ENCODE measurements at regions not wholly inside any gene's neighbourhood (a gene's known extent, or its start where the extent isn't known, plus 50 kb on each side); places are given as distances from the start of the nearest gene placed in this dataset.
"Not testable (repeated sequence)": the region's sequence is repeated elsewhere in the genome, so short reads cannot be mapped to it uniquely, and the experiment has no call there.

- Histone ChIP-seq H3K36me3 (ENCODE audit: control insufficient read depth, low read depth, low read length) (no peaks in the 10 kb centered on the region), H3K27ac (ENCODE audit: low read length) (no peak overlapping the region), H3K9ac (ENCODE audit: low read length) (no peak overlapping the region), H3K4me1 (ENCODE audit: control insufficient read depth, low read depth, low read length) (no peaks in the 10 kb centered on the region), H3K9me3 (ENCODE audit: control insufficient read depth, low read depth, low read length) (no peaks in the 10 kb centered on the region), H3K27me3 (ENCODE audit: control insufficient read depth, insufficient read depth, low read length) (no peaks in the 10 kb centered on the region), H3K4me3 (ENCODE audit: low read length) (no peak overlapping the region)
Observed at GRCh38 chr13:59320021-59320420, 843.7 kb downstream of the DIAPH3 start.

- H3K9me3 ChIP-seq (ENCODE audit: control insufficient read depth, low read depth, low read length); H3K4me1 ChIP-seq (ENCODE audit: control insufficient read depth, low read depth, low read length); H3K27me3 ChIP-seq (ENCODE audit: control insufficient read depth, insufficient read depth, low read length); H3K27ac ChIP-seq (ENCODE audit: low read length); H3K9ac ChIP-seq (ENCODE audit: low read length); H3K4me3 ChIP-seq (ENCODE audit: low read length); H3K36me3 ChIP-seq (ENCODE audit: control insufficient read depth, low read depth, low read length): not testable (repeated sequence)
Observed at GRCh38 chr13:59324401-59324800, 839.3 kb downstream of the DIAPH3 start.

GRCh38 chr13:59326717-59327116 lies 837.0 kb downstream of the DIAPH3 start:
- H3K27ac ChIP-seq (ENCODE audit: low read length), result no peak overlapping the region
- H3K4me3 ChIP-seq (ENCODE audit: low read length), result no peak overlapping the region
- no peaks in the 10 kb centered on the region for H3K27me3 ChIP-seq (ENCODE audit: control insufficient read depth, insufficient read depth, low read length)
- no peaks in the 10 kb centered on the region for H3K4me1 ChIP-seq (ENCODE audit: control insufficient read depth, low read depth, low read length)
- H3K36me3 ChIP-seq (ENCODE audit: control insufficient read depth, low read depth, low read length), result no peaks in the 10 kb centered on the region
- H3K9ac ChIP-seq (ENCODE audit: low read length), result no peak overlapping the region
- no peaks in the 10 kb centered on the region for H3K9me3 ChIP-seq (ENCODE audit: control insufficient read depth, low read depth, low read length)

- Histone ChIP-seq H3K27me3 (ENCODE audit: control insufficient read depth, insufficient read depth, low read length) (no peaks in the 10 kb centered on the region), H3K9me3 (ENCODE audit: control insufficient read depth, low read depth, low read length) (no peaks in the 10 kb centered on the region), H3K27ac (ENCODE audit: low read length) (no peak overlapping the region), H3K4me3 (ENCODE audit: low read length) (no peak overlapping the region), H3K9ac (ENCODE audit: low read length) (no peak overlapping the region), H3K4me1 (ENCODE audit: control insufficient read depth, low read depth, low read length) (no peaks in the 10 kb centered on the region), H3K36me3 (ENCODE audit: control insufficient read depth, low read depth, low read length) (no peaks in the 10 kb centered on the region)
Observed at GRCh38 chr13:59330764-59331163, 833.0 kb downstream of the DIAPH3 start.

- Histone ChIP-seq H3K9ac (ENCODE audit: low read length) (no peak overlapping the region), H3K27ac (ENCODE audit: low read length) (no peak overlapping the region)
Observed at GRCh38 chr13:59332966-59333365, 830.8 kb downstream of the DIAPH3 start.

GRCh38 chr13:59337070-59337469 lies 826.7 kb downstream of the DIAPH3 start:
- Histone ChIP-seq H3K4me3 (ENCODE audit: low read length) (no peak overlapping the region), H3K4me1 (ENCODE audit: control insufficient read depth, low read depth, low read length) (no peaks in the 10 kb centered on the region), H3K36me3 (ENCODE audit: control insufficient read depth, low read depth, low read length) (no peaks in the 10 kb centered on the region), H3K9me3 (ENCODE audit: control insufficient read depth, low read depth, low read length) (no peaks in the 10 kb centered on the region), H3K27me3 (ENCODE audit: control insufficient read depth, insufficient read depth, low read length) (no peaks in the 10 kb centered on the region), H3K9ac (ENCODE audit: low read length) (no peak overlapping the region), H3K27ac (ENCODE audit: low read length) (no peak overlapping the region)

More at GRCh38 chr13:59332966-59333365, 830.8 kb downstream of the DIAPH3 start:
- no peaks in the 10 kb centered on the region for H3K36me3 ChIP-seq (ENCODE audit: control insufficient read depth, low read depth, low read length)
- H3K27me3 ChIP-seq (ENCODE audit: control insufficient read depth, insufficient read depth, low read length), result no peaks in the 10 kb centered on the region
- H3K4me1 ChIP-seq (ENCODE audit: control insufficient read depth, low read depth, low read length), result no peaks in the 10 kb centered on the region
- H3K9me3 ChIP-seq (ENCODE audit: control insufficient read depth, low read depth, low read length), result no peaks in the 10 kb centered on the region
- no peak overlapping the region for H3K4me3 ChIP-seq (ENCODE audit: low read length)

GRCh38 chr13:59340151-59340550 lies 823.6 kb downstream of the DIAPH3 start:
- H3K4me1 ChIP-seq (ENCODE audit: control insufficient read depth, low read depth, low read length), result no peaks in the 10 kb centered on the region
- H3K27ac ChIP-seq (ENCODE audit: low read length), result no peak overlapping the region
- no peaks in the 10 kb centered on the region for H3K36me3 ChIP-seq (ENCODE audit: control insufficient read depth, low read depth, low read length)
- no peak overlapping the region for H3K4me3 ChIP-seq (ENCODE audit: low read length)
- H3K27me3 ChIP-seq (ENCODE audit: control insufficient read depth, insufficient read depth, low read length), result no peaks in the 10 kb centered on the region
- no peaks in the 10 kb centered on the region for H3K9me3 ChIP-seq (ENCODE audit: control insufficient read depth, low read depth, low read length)
- H3K9ac ChIP-seq (ENCODE audit: low read length), result no peak overlapping the region

GRCh38 chr13:59340581-59340980 lies 823.1 kb downstream of the DIAPH3 start:
- no peak overlapping the region for H3K9ac ChIP-seq (ENCODE audit: low read length)
- no peaks in the 10 kb centered on the region for H3K4me1 ChIP-seq (ENCODE audit: control insufficient read depth, low read depth, low read length)
- H3K36me3 ChIP-seq (ENCODE audit: control insufficient read depth, low read depth, low read length), result no peaks in the 10 kb centered on the region
- no peaks in the 10 kb centered on the region for H3K27me3 ChIP-seq (ENCODE audit: control insufficient read depth, insufficient read depth, low read length)
- H3K27ac ChIP-seq (ENCODE audit: low read length), result no peak overlapping the region
- H3K4me3 ChIP-seq (ENCODE audit: low read length), result no peak overlapping the region
- no peaks in the 10 kb centered on the region for H3K9me3 ChIP-seq (ENCODE audit: control insufficient read depth, low read depth, low read length)

- Histone ChIP-seq H3K27me3 (ENCODE audit: control insufficient read depth, insufficient read depth, low read length) (no peaks in the 10 kb centered on the region), H3K36me3 (ENCODE audit: control insufficient read depth, low read depth, low read length) (no peaks in the 10 kb centered on the region), H3K27ac (ENCODE audit: low read length) (no peak overlapping the region)
Observed at GRCh38 chr13:59342400-59342799, 821.3 kb downstream of the DIAPH3 start.

GRCh38 chr13:59343132-59343531 lies 820.6 kb downstream of the DIAPH3 start:
- H3K36me3 ChIP-seq (ENCODE audit: control insufficient read depth, low read depth, low read length), result no peaks in the 10 kb centered on the region
- no peaks in the 10 kb centered on the region for H3K9me3 ChIP-seq (ENCODE audit: control insufficient read depth, low read depth, low read length)
- no peak overlapping the region for H3K4me3 ChIP-seq (ENCODE audit: low read length)
- H3K4me1 ChIP-seq (ENCODE audit: control insufficient read depth, low read depth, low read length), result no peaks in the 10 kb centered on the region
- no peak overlapping the region for H3K27ac ChIP-seq (ENCODE audit: low read length)
- H3K9ac ChIP-seq (ENCODE audit: low read length), result no peak overlapping the region
- H3K27me3 ChIP-seq (ENCODE audit: control insufficient read depth, insufficient read depth, low read length), result no peaks in the 10 kb centered on the region

More at GRCh38 chr13:59342400-59342799, 821.3 kb downstream of the DIAPH3 start:
- H3K4me3 ChIP-seq (ENCODE audit: low read length), result no peak overlapping the region
- H3K4me1 ChIP-seq (ENCODE audit: control insufficient read depth, low read depth, low read length), result no peaks in the 10 kb centered on the region
- H3K9me3 ChIP-seq (ENCODE audit: control insufficient read depth, low read depth, low read length), result no peaks in the 10 kb centered on the region
- H3K9ac ChIP-seq (ENCODE audit: low read length), result no peak overlapping the region

- Histone ChIP-seq H3K4me3 (ENCODE audit: low read length) (no peak overlapping the region), H3K27ac (ENCODE audit: low read length) (no peak overlapping the region), H3K9me3 (ENCODE audit: control insufficient read depth, low read depth, low read length) (no peaks in the 10 kb centered on the region), H3K9ac (ENCODE audit: low read length) (no peak overlapping the region), H3K27me3 (ENCODE audit: control insufficient read depth, insufficient read depth, low read length) (no peaks in the 10 kb centered on the region), H3K36me3 (ENCODE audit: control insufficient read depth, low read depth, low read length) (no peaks in the 10 kb centered on the region), H3K4me1 (ENCODE audit: control insufficient read depth, low read depth, low read length) (no peaks in the 10 kb centered on the region)
Observed at GRCh38 chr13:59343993-59344822, 819.5 kb downstream of the DIAPH3 start.

- no peaks in the 10 kb centered on the region for H3K4me1 ChIP-seq (ENCODE audit: control insufficient read depth, low read depth, low read length)
- no peak overlapping the region for H3K9ac ChIP-seq (ENCODE audit: low read length)
- H3K4me3 ChIP-seq (ENCODE audit: low read length), result no peak overlapping the region
- no peak overlapping the region for H3K27ac ChIP-seq (ENCODE audit: low read length)
- H3K27me3 ChIP-seq (ENCODE audit: control insufficient read depth, insufficient read depth, low read length), result no peaks in the 10 kb centered on the region
- no peaks in the 10 kb centered on the region for H3K9me3 ChIP-seq (ENCODE audit: control insufficient read depth, low read depth, low read length)
- no peaks in the 10 kb centered on the region for H3K36me3 ChIP-seq (ENCODE audit: control insufficient read depth, low read depth, low read length)
Observed at GRCh38 chr13:59345311-59345710, 818.4 kb downstream of the DIAPH3 start.

Data from iPS-18a (cell line).